WERI-Rb-1 (cell line): ENCODE measurements at regions not wholly inside any gene's neighbourhood (a gene's known extent, or its start where the extent isn't known, plus 50 kb on each side); places are given as distances from the start of the nearest gene placed in this dataset.

Source experiments
- DNase-seq: peaks from one replicate; pipeline ENCODE4 v3.0.0-alpha.2; 2020
- H3K27ac ChIP-seq: fragments of 250-450 bp; sonication (Bioruptor Pico); 2 replicates; pipeline ENCODE4 v1.5.1; 2020; ENCODE audit warnings: mild to moderate bottlenecking, moderate library complexity
- H3K27me3 ChIP-seq: fragments of 250-450 bp; sonication (Bioruptor Pico); 2 replicates; pipeline ENCODE4 v1.5.1; 2021; ENCODE audit warnings: mild to moderate bottlenecking, low read depth, moderate library complexity; ENCODE audit not compliant: insufficient read depth, severe bottlenecking
- H3K36me3 ChIP-seq: fragments of 250-450 bp; sonication (Bioruptor Pico); 2 replicates; pipeline ENCODE4 v1.5.1; 2020; ENCODE audit warnings: mild to moderate bottlenecking, moderate library complexity
- H3K4me3 ChIP-seq: 2 replicates; pipeline ENCODE4 v1.5.1; 2011; ENCODE audit warnings: low read depth, mild to moderate bottlenecking, control low read depth, low read length
- H3K9me3 ChIP-seq: fragments of 250-450 bp; sonication (Bioruptor Pico); 2 replicates; pipeline ENCODE4 v1.5.1; 2021; ENCODE audit warnings: mild to moderate bottlenecking, moderate library complexity; ENCODE audit not compliant: severe bottlenecking
- CTCF ChIP-seq: IDR thresholded peaks from 2 replicates; pipeline ENCODE4 v1.5.1; 2011; ENCODE audit warnings: low read depth, mild to moderate bottlenecking, control low read depth, inconsistent platforms, low read length

DNA sequence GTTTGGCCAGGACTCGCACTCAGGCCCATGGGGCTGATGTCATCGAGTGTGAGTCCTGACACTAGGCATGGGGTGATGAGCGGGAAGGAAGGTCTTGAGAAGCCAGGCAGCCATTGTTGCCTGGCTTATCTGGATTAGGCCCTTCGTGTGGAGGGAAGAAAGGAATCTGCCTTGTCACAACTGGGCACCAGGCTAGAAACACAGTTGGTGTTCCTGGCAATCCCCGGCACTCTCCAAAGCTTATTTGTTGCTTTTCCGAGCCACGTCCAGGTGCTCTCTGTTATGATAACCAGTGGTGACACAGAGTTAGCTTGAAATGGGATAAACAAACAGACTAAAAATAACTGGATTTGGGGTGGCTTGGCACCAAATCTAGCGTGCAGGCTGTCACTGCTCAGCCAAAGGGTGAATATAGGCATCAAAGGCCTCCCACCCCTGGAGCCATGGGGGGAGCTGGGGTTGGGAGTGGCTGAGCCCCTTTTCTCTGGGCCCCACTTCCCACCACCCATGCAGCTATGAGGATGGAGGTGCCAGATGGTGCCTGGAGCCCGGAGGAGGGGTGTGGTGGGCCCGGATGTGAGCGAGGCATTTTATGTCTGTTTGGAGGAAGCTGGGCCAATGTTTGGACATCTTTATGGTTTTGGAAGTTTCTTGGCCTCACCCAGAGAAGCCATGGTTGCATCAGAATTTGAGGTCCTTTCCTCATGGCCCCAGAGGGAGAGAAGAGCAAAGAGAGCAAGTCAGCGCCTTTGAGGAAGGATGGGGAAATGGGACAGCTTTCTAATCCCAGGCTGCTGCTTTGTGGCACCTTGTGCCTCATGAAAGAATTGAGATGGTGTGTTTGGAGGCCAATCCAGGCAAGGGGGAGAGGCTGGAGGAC lies 98.0 kb upstream of the PITX1 start:
- TF ChIP-seq CTCF, result no peak
- H3K27ac ChIP-seq, result peak overlapping the region; percentile 34; the same call in 1 of the 2 replicates
- no peak for DNase-seq

GRCh38 chr5:135130261-135131215 lies 96.5 kb upstream of the PITX1 start:
- H3K9me3 ChIP-seq, result no peaks in the 10 kb centered on the region
- no peak overlapping the region for H3K27ac ChIP-seq
- no peaks in the 10 kb centered on the region for H3K36me3 ChIP-seq
- no peak overlapping the region for H3K4me3 ChIP-seq
- no peak for DNase-seq
- H3K27me3 ChIP-seq, result no peaks in the 10 kb centered on the region
- no peak for TF ChIP-seq CTCF

More for the DNA sequence above, 98.0 kb upstream of the PITX1 start:
- H3K4me3 ChIP-seq, result no peak overlapping the region
- H3K27me3 ChIP-seq, result no peaks in the 10 kb centered on the region
- H3K9me3 ChIP-seq, result no peaks in the 10 kb centered on the region
- H3K36me3 ChIP-seq, result no peaks in the 10 kb centered on the region

DNA sequence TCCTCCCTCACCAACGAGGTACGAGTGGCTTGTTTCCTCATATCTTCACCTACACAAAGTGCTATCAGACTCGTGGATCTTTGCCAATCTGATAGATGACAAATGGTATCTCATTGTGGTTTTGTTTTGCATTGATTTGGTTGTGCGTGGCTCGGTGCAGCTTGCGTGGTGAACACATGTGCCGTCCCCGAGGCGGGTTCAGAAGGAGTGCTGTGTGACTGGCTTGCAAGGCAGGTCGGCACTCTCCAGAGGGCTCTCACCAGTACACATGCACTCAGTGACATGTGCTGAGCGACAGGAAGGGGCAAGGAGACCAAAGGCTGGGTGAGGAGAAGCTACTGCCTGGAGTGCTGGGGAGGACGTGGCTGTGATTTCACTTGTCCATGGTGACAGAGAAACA lies 95.3 kb upstream of the PITX1 start:
- DNase-seq, result no peak
- no peak overlapping the region for H3K27ac ChIP-seq
- TF ChIP-seq CTCF, result no peak

DNA sequence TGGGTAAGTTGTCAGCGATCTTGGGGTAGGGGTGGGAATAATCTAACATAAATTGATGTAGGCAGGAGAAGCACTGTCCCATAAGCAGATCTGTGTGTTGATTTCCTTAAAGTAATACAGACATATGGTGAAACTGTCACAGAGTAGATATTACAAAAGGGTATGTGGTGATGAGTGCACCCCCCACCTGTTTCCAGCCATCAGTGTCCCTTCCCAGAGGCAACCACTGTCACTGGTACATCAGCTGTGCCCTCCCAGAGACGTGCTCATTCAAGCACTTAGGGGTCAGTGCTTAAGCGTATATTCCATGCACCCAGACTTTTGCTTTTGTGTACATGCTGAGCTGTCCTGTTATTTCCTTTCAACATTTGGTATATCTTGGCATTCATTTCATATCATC lies 94.3 kb upstream of the PITX1 start:
- Histone ChIP-seq H3K9me3 (no peaks in the 10 kb centered on the region), H3K27me3 (no peaks in the 10 kb centered on the region), H3K4me3 (no peak overlapping the region), H3K36me3 (no peaks in the 10 kb centered on the region), H3K27ac (no peak overlapping the region)
- TF ChIP-seq CTCF, result no peak
- no peak for DNase-seq

More for the DNA sequence above, 95.3 kb upstream of the PITX1 start:
- H3K4me3 ChIP-seq, result no peak overlapping the region
- H3K27me3 ChIP-seq, result no peaks in the 10 kb centered on the region
- H3K9me3 ChIP-seq, result no peaks in the 10 kb centered on the region
- no peaks in the 10 kb centered on the region for H3K36me3 ChIP-seq

DNA sequence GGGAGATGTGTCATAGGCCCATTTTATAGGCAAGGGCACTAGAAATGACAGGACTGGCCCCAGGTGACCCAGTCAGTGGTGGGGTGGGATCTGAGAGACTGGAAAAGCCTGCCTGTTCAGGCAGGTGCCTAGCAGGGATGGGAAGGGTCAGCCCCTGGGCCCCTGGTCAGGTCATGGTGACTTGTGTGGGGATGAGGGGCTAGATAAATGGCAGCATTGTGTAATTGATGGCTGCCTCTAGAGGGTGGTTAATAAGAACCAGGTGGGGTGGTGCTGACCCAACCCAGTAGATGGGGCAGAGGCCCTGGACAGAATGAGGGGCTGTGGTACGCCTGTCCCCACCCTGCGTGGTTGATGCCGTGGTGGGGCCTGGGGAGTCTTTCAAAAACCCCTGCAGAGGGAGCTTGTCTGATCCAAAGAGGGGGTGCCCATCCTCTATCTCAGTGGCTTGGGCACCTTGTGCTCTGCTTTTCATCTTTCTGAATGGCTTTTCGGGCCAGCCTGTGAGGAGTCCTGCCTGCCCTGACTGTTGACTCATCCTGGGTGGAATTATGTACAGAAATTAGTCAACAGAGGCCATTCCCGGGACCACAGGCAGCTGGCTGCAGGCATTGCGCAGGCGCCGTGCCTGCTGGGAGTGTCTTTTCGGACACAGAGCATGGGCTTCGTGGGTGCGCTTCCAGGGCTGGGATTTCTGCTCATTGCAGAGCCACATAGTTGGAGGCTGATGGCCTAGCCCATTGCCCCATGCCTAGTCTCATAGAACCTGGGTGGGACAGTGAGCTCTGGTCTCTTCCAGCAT lies 93.6 kb upstream of the PITX1 start:
- Histone ChIP-seq H3K9me3 (no peaks in the 10 kb centered on the region), H3K27me3 (no peaks in the 10 kb centered on the region), H3K27ac (no peak overlapping the region), H3K4me3 (no peak overlapping the region), H3K36me3 (no peaks in the 10 kb centered on the region)
- DNase-seq, result no peak
- no peak for TF ChIP-seq CTCF
